GM18861 (cell line): ENCODE measurements at regions not wholly inside any gene's neighbourhood (a gene's known extent, or its start where the extent isn't known, plus 50 kb on each side); places are given as distances from the start of the nearest gene placed in this dataset.

Experiments used
- ATAC-seq: cut with Tn5 transposase; IDR thresholded peaks from one replicate; pipeline ENCODE4 v1.9.1; 2021; ENCODE audit not compliant: unreplicated experiment

DNA sequence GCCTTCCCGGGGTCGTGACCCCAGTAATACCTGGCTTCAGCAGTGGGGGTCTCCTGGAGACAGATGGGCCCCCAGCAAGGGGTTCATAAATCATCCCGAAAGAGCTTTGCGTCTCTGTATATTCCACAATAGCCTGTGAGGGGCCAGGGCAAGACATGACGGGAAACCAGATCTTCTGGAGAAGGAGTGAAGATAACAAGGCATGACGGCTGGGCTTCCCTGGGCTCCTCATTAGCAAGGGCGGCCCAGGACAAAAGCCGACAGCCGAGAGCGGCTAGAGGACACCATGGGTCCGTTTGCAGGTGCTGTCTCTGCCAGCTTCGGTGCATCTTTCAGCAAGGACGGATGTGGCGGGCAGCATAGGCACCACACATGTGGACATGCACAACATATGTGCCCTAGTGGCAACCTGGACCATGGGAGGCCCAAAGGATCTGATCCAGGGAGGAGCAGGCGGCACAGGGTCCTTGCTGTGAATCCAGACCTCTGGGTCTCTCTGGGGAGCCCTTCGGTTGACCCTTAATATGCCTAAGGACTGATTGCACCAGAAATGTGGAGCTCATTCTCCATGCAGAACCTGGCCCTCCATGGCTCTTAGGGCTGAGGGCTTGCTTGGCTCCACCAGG is 136.9 kb upstream of the FOXF1 start:
- no peak for ATAC-seq

- no peak for ATAC-seq
Observed at GRCh38 chr16:86374603-86375130, 135.7 kb upstream of the FOXF1 start.

- ATAC-seq: no peak
Observed at GRCh38 chr16:86375364-86375763, 135.0 kb upstream of the FOXF1 start.

DNA sequence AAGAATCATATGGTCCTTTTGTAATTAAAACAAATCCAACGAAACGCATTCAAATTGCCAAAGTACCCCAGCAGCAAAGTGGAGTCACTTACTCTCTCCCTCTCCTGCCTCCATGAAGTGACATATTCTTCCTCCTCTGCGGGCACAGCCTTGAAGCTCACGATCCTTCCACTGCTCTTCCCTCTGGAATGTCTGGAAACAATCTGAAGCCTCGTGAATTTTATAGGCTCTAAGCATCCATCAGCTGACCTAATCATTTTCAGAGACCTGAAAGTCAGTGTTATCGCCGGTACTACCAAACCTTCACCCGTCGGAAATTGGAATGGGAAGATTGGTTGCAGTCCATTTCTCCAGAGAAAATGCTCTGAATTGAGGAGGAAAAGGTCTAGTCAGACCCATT is 134.5 kb upstream of the FOXF1 start:
- ATAC-seq: no peak

DNA sequence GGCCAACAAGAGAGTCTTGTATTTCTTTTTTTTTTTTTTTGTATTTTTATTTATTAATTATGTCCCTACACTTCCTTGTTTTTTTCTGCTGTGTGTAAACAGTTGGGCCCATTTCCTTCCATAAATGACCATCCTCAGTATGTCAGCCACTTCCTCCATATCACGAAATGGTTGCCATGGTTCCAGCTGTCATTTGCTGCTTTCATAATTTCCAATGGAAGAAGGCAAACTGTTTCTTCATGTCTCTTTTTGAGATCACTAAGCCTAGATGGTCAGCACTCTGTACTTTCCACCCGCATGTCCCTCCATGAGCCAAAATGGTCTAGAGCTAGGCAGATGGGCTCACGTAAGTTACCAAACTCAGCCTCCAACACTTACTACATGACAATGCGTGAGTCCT is 133.5 kb upstream of the FOXF1 start:
- no peak for ATAC-seq

DNA sequence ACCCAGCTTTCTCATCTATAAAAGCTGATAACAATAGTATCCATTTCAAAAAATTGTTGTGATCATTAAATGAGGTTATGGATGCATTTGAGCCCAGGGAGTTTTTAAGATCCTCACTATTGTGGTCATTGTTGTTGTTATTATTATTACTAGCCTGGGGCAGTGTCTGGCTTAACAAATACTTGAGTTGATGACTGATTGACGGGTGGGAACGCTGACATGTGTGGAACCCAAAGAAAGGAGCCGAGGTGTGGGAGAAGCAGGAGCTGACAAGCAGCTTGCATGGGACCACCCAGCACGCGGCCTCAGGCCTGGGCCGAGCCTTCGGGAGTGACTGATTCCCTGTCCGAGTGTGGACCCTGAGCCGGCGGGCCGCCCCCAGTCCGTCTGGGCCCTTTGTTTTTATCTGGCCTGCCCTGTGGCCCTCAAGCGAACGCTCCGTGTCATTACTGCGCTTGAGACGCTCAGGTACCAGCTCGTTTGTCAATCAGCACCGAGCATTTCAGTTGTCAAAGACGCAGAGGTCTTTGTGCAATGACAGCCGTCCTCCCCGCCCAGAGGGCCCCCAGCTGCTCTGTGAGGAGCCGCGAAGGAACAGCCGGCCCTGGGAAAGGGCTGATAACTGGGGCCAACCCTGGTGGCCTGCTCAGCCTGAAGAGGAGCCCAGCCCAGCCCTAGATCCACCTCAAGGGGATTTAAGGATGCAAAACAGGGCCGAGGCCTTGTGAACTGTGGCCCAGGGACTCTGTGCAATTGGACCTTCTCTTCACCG is 132.9 kb upstream of the FOXF1 start:
- no peak for ATAC-seq

DNA sequence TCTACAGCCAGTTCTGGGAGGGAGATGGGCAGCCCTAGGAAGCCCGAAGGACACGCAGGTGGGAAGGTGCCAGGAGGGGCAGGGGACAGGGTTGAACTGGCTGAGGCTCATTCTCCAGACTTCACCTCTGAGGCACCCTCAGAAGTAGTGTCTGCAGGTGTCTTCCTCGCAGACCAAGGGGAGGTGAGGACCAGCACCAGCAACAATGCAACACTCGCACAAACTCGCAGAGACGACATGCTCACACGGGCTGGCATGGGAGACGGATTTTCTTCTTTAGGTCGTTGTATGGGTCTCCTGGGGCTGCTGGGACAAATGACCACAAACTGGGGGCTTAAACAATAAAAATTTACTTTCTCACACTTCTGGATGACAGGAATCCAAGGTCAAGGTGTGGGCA is 132.2 kb upstream of the FOXF1 start:
- ATAC-seq: no peak

GRCh38 chr16:86378831-86379504 is 131.4 kb upstream of the FOXF1 start:
- no peak for ATAC-seq

DNA sequence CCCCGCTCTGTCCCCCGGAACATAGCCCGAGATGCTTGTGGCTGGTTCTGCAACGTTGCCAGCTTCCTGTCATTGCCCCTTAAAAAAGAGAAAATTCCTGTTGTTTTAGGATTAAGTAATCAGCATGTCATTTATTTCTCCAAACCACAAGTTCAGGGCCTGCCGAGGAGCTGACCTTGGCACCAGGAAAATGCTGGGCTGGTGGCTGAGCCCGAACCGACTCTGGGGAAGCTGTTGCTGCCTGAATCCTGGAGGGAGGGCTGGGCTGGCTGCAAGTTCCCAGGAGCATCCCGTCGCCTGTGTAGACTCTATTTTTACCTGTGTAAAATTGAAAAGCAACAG is 130.9 kb upstream of the FOXF1 start:
- ATAC-seq: no peak

DNA sequence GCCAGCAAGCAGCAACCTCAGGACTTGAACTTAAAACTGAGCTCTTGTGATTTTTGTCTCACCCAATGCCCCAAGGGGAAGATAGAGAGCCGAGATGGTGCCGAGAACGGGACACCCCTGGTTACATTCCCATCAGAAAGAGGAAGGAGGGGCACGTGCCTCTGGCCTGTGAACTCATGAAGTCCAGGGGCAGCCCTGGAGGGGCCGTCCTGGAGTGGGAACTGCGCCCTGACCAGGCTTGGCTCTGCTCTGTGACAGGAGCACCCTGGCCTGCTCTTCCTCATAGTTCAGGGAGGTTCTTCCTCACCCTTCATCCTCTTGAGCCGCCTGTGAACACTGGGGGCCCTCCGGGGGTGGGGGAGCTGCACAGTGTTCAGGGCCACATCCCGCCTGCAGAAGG is 130.3 kb upstream of the FOXF1 start:
- ATAC-seq: no peak

GRCh38 chr16:86381491-86381890 is 128.8 kb upstream of the FOXF1 start:
- ATAC-seq: no peak

DNA sequence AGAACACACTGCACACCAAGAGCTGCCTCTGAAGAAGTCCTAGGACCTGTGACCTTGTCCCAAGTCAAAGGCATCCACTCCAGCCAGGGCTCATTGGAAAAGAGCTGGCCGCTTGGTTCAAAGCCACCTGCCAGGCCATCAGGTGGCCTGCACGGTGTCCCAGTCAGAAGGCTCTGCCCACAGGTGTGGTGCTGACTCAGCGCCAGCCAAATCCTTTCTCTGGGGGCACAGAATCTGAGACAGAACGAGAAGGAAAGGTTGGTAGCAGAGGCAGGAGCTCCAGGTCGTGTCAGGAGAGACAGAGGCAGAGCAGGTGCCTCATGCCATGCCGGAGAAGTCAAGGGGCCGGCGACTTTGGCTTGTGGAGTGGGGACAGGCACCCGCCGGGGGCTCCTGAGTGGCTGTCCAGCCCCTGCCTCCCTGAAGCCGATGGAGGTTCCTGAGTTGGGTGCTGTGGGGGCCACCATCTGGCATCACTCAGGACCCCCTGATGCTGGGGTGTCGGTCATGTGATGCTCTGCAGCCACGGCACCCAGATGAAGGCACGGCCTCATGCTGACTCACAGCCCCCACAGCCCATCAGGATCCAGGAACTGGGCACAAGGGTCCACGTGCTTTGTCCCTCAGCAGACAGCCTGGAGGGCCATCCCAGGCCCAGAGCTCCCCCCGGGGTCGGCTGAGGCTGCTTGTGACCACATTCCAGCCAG is 128.1 kb upstream of the FOXF1 start:
- ATAC-seq: no peak

DNA sequence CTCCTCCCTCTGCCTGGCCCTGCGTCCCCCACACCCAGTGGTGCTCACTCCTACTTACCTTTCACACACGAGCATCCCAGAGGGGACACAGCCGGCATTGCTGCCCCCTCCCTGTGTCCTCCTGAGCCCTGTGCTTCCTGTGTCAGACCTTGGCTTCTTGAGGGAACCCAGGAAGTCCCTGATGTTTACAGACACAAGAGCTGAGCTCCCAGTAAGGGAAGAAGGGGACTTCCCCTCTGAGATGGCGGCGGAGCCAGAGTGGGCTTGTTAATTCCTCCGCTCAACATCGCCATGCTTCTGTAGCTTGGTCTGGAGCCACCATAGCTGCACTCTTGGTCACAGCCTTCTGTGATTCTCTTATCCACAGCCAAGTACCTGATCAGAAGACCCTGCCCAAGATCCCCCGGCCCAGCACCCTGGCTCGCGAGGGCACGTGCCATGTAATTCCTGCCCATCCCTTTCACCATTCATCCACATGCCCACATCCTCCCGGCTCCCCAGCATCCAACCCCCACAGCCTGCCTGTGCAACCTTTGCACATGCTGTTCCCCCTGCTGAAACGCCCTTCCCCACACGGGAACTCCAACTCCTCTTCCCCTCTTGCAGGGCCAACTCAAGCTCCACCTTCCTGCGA is 127.4 kb upstream of the FOXF1 start:
- ATAC-seq: no peak

GRCh38 chr16:86383488-86384262 is 126.7 kb upstream of the FOXF1 start:
- no peak for ATAC-seq

DNA sequence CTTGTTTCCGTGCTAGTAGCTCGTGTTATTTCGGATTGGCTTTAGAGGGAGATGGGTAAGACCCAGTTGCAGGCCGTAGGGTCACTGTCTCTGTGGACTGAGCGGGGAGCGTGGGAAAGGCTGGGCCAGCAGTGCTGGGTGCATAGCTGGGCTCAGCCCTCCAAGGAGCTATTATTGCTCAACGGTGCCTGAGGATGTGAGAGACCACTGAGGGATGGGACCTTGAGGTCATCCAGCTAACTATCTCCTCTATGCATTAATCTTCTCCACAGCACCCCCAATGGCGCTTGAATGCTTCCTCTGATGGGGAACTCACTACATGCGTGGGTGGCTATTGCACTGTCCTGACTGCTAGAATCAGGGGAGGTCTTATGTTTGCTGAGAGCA is 126.1 kb upstream of the FOXF1 start:
- ATAC-seq: no peak

DNA sequence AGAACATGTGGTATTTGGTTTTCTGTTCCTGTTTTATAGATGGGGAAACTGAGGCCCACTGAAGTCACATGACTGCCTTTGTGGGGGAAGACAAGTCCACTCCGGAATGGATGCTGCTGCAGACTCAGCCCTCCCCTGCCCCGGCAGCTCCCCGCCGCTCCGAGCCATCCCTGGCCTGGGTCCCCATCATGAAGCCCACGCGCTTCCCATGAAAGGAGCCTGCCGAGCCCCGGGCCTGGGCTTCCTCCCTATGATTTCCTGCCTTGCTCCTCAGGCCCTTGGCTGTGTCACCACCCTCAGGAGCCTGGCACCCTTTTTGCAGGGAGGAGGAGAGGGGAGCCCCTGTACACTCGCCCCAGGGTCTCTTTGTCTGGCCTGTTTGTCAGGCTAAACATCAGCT is 125.3 kb upstream of the FOXF1 start:
- ATAC-seq: no peak

DNA sequence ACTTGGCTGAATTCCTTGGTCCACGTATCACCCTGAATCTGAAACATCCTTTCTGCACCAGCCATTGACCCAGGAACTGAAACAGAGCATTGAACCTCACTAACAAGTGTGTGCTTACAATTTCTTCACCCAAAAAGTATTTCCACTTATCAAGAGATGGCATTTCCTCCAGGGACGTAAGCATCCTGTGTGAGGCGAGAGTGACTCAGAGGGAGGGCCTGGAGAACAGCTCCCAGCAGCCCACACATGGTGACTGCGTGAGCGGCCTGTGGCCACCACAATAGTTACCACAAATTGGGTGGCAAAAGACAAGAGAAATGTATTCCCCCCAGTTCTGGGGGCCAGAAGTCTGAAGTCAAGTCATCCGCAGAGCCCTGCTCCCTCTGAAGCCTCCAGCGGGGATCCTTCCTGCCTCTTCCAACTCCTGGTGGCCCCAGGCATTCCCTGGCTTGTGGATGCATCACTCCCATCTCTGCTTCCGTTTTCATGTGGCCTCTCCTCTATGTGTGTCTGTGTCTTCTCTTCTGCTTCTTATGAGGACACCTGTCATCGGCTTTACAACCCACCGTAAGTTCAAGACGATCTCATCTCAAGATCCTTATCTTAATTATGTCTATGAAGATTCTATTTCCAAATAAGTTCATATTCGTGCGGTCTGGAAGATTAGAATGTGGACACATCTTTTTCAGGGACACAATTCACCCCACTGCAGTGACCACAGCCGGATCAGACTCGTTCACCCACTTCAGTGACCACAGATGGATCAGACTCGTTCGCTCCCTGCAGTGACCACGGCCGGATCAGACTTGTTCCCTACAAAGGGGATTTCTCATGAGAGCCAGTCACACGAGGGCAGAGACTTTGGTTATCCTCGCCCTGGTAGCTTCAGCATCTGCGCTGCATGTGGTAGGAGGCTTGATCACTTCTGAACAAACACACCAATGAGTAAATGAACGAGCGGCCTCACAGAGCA is 122.6 kb upstream of the FOXF1 start:
- no peak for ATAC-seq

GRCh38 chr16:86388976-86389375 is 121.4 kb upstream of the FOXF1 start:
- no peak for ATAC-seq
